ENCODE measurements at regions not wholly inside any gene's neighbourhood (a gene's known extent, or its start where the extent isn't known, plus 50 kb on each side); places are given as distances from the start of the nearest gene placed in this dataset.

DNA sequence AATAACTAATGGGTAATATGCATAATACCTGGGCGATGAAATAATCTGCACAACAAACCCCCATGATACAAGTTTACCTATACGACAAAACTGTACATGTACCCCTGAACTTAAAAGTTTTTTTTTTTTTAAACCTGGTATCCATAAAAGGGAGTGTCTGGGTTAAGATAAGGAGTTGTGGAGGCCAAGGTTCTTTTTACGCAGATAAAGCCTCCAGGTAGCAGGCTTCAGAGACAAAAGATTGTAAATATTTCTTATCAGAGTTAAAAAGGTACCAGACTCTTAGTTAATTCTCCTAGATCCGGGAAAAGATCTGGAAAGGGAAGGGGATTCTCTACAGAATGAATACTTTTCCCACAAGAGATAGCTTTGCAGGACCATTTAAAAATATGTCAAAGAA is 259.4 kb upstream of the SSTR1 start:
- no peak for DNase-seq (ENCODE audit: low read depth in 1 of 2, low spot score in 2 of 2)
- Histone ChIP-seq H3K4me1 (replicated peaks) (no peaks in the 10 kb centered on the region), H3K36me3 (no peaks in the 10 kb centered on the region), H3K9me3 (replicated peaks) (no peaks in the 10 kb centered on the region), H3K4me3 (no peak overlapping the region), H3K27ac (no peak overlapping the region), H3K27me3 (replicated peaks) (no peaks in the 10 kb centered on the region)

GRCh38 chr14:37968664-37969240 is 239.0 kb upstream of the SSTR1 start:
- H3K4me3 ChIP-seq, result no peak overlapping the region
- no peaks in the 10 kb centered on the region for H3K36me3 ChIP-seq
- H3K4me1 ChIP-seq (replicated peaks), result no peaks in the 10 kb centered on the region
- no peaks in the 10 kb centered on the region for H3K9me3 ChIP-seq (replicated peaks)
- no peak for DNase-seq (ENCODE audit: low read depth in 1 of 2, low spot score in 2 of 2)
- no peaks in the 10 kb centered on the region for H3K27me3 ChIP-seq (replicated peaks)
- no peak overlapping the region for H3K27ac ChIP-seq

- no peak overlapping the region for H3K27ac ChIP-seq
- no peak for DNase-seq (ENCODE audit: low read depth in 1 of 2, low spot score in 2 of 2)
- H3K36me3 ChIP-seq, result no peaks in the 10 kb centered on the region
- H3K9me3 ChIP-seq (replicated peaks), result no peaks in the 10 kb centered on the region
- no peaks in the 10 kb centered on the region for H3K4me1 ChIP-seq (replicated peaks)
- no peaks in the 10 kb centered on the region for H3K27me3 ChIP-seq (replicated peaks)
- H3K4me3 ChIP-seq, result no peak overlapping the region
These were observed 238.2 kb upstream of the SSTR1 start for GRCh38 chr14:37969511-37969979.

DNA sequence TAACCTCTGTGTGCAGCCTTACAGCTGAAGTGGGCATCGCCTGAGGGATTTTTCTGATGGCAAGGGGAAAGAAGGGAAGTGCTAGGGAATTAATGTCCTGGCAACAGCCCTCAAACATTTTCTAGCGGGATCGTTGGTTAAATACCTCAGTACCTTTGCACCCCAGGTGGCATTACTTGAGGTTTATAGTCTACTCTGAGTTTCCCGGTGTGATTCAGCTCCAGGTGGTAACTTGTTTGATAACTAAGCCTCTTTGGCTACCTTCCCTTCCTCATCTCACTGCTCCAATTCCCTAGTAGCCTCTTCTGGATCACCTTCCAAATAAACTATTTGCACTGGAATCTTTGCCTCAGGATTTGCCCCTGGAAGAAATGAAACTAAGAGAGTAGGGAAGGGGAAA is 237.0 kb upstream of the SSTR1 start:
- Histone ChIP-seq H3K4me3 (no peak overlapping the region), H3K36me3 (no peaks in the 10 kb centered on the region), H3K27ac (no peak overlapping the region), H3K4me1 (replicated peaks) (no peaks in the 10 kb centered on the region), H3K9me3 (replicated peaks) (no peaks in the 10 kb centered on the region), H3K27me3 (replicated peaks) (no peaks in the 10 kb centered on the region)
- no peak for DNase-seq (ENCODE audit: low read depth in 1 of 2, low spot score in 2 of 2)

GRCh38 chr14:37972941-37973887 is 234.5 kb upstream of the SSTR1 start:
- H3K36me3 ChIP-seq, result no peaks in the 10 kb centered on the region
- H3K27me3 ChIP-seq (replicated peaks), result no peaks in the 10 kb centered on the region
- no peak for DNase-seq (ENCODE audit: low read depth in 1 of 2, low spot score in 2 of 2)
- H3K4me1 ChIP-seq (replicated peaks), result no peaks in the 10 kb centered on the region
- no peaks in the 10 kb centered on the region for H3K9me3 ChIP-seq (replicated peaks)
- no peak overlapping the region for H3K27ac ChIP-seq
- no peak overlapping the region for H3K4me3 ChIP-seq

GRCh38 chr14:37974421-37974820 is 233.3 kb upstream of the SSTR1 start:
- DNase-seq (ENCODE audit: low read depth in 1 of 2, low spot score in 2 of 2), result no peak
- H3K4me1 ChIP-seq (replicated peaks), result no peaks in the 10 kb centered on the region
- H3K27ac ChIP-seq, result no peak overlapping the region
- H3K4me3 ChIP-seq, result no peak overlapping the region
- no peaks in the 10 kb centered on the region for H3K9me3 ChIP-seq (replicated peaks)
- no peaks in the 10 kb centered on the region for H3K27me3 ChIP-seq (replicated peaks)
- no peaks in the 10 kb centered on the region for H3K36me3 ChIP-seq

DNA sequence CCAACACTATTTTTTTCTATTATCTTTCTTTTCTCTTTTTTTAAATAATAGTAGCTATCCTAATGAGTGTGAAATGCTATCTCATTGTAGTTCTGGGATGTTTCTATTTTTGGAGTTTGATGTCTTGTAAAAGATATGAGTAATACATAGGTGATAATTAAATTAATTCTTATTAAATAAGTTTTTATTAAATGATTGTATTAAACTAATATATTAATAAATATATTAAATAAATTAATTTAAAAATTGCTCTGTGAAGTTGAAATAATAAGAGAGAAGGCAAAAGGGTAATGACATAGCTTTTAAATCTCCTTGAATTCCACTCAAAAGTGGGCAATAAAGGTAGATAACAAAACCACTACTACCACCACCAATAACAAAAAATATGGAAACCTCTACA is 230.2 kb upstream of the SSTR1 start:
- Histone ChIP-seq H3K4me3 (no peak overlapping the region), H3K4me1 (replicated peaks) (no peaks in the 10 kb centered on the region), H3K27ac (no peak overlapping the region), H3K36me3 (no peaks in the 10 kb centered on the region), H3K27me3 (replicated peaks) (no peaks in the 10 kb centered on the region), H3K9me3 (replicated peaks) (no peaks in the 10 kb centered on the region)
- no peak for DNase-seq (ENCODE audit: low read depth in 1 of 2, low spot score in 2 of 2)

- Histone ChIP-seq H3K36me3 (no peaks in the 10 kb centered on the region), H3K27me3 (replicated peaks) (0 out of 2 replicates have a peak, but pooled peaks cover 3% of the 10 kb centered on the region), H3K9me3 (replicated peaks) (no peaks in the 10 kb centered on the region), H3K4me3 (no peak overlapping the region), H3K4me1 (replicated peaks) (no peaks in the 10 kb centered on the region), H3K27ac (no peak overlapping the region)
- DNase-seq (ENCODE audit: low read depth in 1 of 2, low spot score in 2 of 2), result peak in 1 of 2 experiments; percentile 4
These were observed 221.8 kb upstream of the SSTR1 start for GRCh38 chr14:37985826-37986470.

DNA sequence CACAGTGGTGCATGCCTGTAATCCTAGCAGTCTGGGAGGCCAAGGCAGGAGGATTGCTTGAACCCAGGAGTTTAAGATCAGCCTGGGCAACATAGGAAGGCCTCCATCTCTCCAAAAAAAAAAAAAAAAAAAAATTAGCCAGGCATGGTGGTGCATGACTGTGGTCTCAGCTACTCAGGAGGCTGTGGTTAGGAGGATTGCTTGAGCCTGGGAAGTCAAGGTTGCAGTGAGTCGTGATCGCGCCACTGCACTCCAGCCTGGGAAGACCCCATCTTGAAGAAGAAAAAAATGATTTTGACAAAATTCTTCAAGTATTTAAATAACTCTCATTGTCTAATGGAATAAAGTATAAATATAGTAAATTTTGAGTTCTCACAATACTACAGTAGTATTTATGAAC is 219.2 kb upstream of the SSTR1 start:
- no peaks in the 10 kb centered on the region for H3K9me3 ChIP-seq (replicated peaks)
- H3K27ac ChIP-seq, result no peak overlapping the region
- 0 out of 2 replicates have a peak, but pooled peaks cover 3% of the 10 kb centered on the region for H3K27me3 ChIP-seq (replicated peaks)
- no peaks in the 10 kb centered on the region for H3K4me1 ChIP-seq (replicated peaks)
- H3K36me3 ChIP-seq, result no peaks in the 10 kb centered on the region
- H3K4me3 ChIP-seq, result no peak overlapping the region
- no peak for DNase-seq (ENCODE audit: low read depth in 1 of 2, low spot score in 2 of 2)

GRCh38 chr14:37991027-37991426 is 216.7 kb upstream of the SSTR1 start:
- Histone ChIP-seq H3K27ac (no peak overlapping the region), H3K9me3 (replicated peaks) (no peaks in the 10 kb centered on the region), H3K27me3 (replicated peaks) (0 out of 2 replicates have a peak, but pooled peaks cover 3% of the 10 kb centered on the region), H3K4me3 (no peak overlapping the region), H3K36me3 (no peaks in the 10 kb centered on the region), H3K4me1 (replicated peaks) (no peaks in the 10 kb centered on the region)
- no peak for DNase-seq (ENCODE audit: low read depth in 1 of 2, low spot score in 2 of 2)

DNA sequence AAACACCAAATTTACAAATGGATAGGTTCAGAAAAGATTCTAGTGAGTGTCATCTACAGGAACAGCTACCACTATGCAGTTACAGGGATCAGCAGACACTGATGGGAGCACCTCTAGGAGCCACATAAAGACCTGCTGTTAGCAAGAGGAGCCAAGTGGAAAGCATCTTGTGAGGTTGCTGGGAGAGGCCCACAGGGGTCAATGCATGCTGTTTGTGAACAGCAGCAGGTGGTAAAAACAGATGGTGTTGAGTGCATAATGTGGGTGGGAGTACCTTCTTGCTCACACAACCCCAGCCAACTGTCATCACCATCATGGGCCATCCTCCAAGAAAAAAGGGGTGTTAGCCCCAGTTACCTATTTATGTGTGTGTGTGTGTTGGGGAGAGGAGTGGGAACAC is 215.2 kb upstream of the SSTR1 start:
- Histone ChIP-seq H3K27ac (no peak overlapping the region), H3K27me3 (replicated peaks) (0 out of 2 replicates have a peak, but pooled peaks cover 3% of the 10 kb centered on the region), H3K4me3 (no peak overlapping the region), H3K36me3 (no peaks in the 10 kb centered on the region), H3K9me3 (replicated peaks) (no peaks in the 10 kb centered on the region), H3K4me1 (replicated peaks) (no peaks in the 10 kb centered on the region)
- no peak for DNase-seq (ENCODE audit: low read depth in 1 of 2, low spot score in 2 of 2)

DNA sequence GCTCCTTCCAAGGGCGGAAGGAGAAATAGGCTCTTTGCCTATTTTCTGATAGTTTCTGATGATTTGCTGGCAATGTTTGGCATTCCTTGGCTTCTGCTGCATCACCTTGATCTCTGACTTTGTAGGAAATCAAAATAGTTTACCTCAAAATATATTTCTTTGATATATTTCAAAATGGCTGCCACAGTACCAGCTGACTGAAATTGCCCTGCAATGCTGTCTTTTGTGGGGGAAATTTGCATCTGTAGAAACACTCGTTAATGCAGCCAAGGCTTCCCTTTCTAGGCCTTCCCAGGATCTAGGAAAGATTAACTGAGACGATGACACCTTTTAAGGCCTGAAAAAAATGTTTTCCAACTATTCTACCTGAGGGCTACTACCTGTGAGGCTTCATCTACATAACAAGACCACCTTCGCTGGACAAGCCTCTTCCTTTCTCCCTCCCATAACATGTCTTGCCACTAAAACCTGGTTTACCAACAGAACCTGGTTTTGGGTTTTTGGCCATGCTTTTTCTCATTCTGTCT is 212.8 kb upstream of the SSTR1 start:
- no peak overlapping the region for H3K27ac ChIP-seq
- no peaks in the 10 kb centered on the region for H3K36me3 ChIP-seq
- H3K4me1 ChIP-seq (replicated peaks), result no peaks in the 10 kb centered on the region
- H3K4me3 ChIP-seq, result no peak overlapping the region
- H3K9me3 ChIP-seq (replicated peaks), result no peaks in the 10 kb centered on the region
- no peak for DNase-seq (ENCODE audit: low read depth in 1 of 2, low spot score in 2 of 2)
- H3K27me3 ChIP-seq (replicated peaks), result no peaks in the 10 kb centered on the region

DNA sequence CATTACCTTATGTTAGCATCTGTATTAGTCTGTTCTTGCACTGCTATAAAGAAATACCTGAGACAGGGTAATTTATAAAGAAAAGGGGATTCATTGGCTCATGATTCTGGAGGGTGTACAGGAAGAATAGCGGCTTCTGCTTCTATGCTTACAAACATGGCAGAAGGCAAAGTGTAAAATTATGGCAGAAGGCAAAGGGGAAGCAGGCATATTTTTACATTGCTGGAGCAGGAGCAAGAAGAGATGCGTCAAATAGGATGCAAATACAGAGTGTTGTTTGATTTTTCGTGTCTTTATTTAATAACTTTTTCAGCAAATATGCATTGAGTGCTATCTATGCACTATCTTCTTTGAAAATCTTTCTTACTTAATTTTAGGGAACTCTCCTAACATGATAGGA is 210.7 kb upstream of the SSTR1 start:
- Histone ChIP-seq H3K27ac (no peak overlapping the region), H3K9me3 (replicated peaks) (no peaks in the 10 kb centered on the region), H3K36me3 (no peaks in the 10 kb centered on the region), H3K27me3 (replicated peaks) (no peaks in the 10 kb centered on the region), H3K4me1 (replicated peaks) (no peaks in the 10 kb centered on the region), H3K4me3 (no peak overlapping the region)
- no peak for DNase-seq (ENCODE audit: low read depth in 1 of 2, low spot score in 2 of 2)

- Histone ChIP-seq H3K9me3 (replicated peaks) (no peaks in the 10 kb centered on the region), H3K27me3 (replicated peaks) (no peaks in the 10 kb centered on the region), H3K36me3 (no peaks in the 10 kb centered on the region), H3K27ac (no peak overlapping the region), H3K4me3 (no peak overlapping the region), H3K4me1 (replicated peaks) (no peaks in the 10 kb centered on the region)
- DNase-seq (ENCODE audit: low read depth in 1 of 2, low spot score in 2 of 2), result no peak
These were observed 207.4 kb upstream of the SSTR1 start for GRCh38 chr14:38000340-38000739.

Data from SJSA1 (cell line).